H7 (cell line): ENCODE measurements at regions not wholly inside any gene's neighbourhood (a gene's known extent, or its start where the extent isn't known, plus 50 kb on each side); places are given as distances from the start of the nearest gene placed in this dataset.

Experiments used
- DNase-seq: peaks from one replicate; pipeline ENCODE4 v3.0.0; 2012
- H3K27me3 ChIP-seq: 2 replicates; pipeline ENCODE4 v1.6.0; 2011; ENCODE audit warnings: mild to moderate bottlenecking, low read length; ENCODE audit not compliant: control insufficient read depth, insufficient read depth
- H3K36me3 ChIP-seq: replicated peaks from 2 replicates; pipeline ENCODE4 v1.5.1; 2011; ENCODE audit warnings: low read length; ENCODE audit not compliant: control insufficient read depth, insufficient read depth
- H3K4me3 ChIP-seq: 2 replicates; pipeline ENCODE4 v1.5.1; 2011; ENCODE audit warnings: low read depth, mild to moderate bottlenecking, control low read depth, low read length, moderate library complexity; ENCODE audit not compliant: insufficient read depth

- H3K36me3 ChIP-seq, result no peaks in the 10 kb centered on the region
- H3K4me3 ChIP-seq, result no peak overlapping the region
- no peak for DNase-seq
- H3K27me3 ChIP-seq, result no peaks in the 10 kb centered on the region
These were observed 128.8 kb upstream of the SEM1 start for GRCh38 chr7:96838481-96838880.

DNA sequence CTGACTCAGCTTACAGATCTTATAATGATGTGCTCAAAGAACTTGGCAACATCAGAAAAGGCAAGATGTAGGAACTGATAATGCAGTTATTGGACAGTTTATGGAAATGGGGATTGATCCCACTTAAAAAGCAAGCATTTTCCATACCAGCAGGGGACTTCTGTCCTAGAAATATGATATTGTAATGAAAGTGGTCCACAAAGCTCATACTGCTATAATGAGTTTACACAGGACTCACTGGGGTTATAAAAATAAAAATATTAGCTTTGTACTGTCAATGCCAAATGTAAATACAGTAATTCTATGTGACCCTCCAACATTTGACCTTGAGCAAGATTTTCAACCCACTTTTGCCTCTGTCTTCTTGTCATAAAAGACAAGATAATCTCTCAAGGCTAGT is 145.5 kb upstream of the SEM1 start:
- Histone ChIP-seq H3K27me3 (no peaks in the 10 kb centered on the region), H3K36me3 (no peaks in the 10 kb centered on the region), H3K4me3 (no peak overlapping the region)
- DNase-seq, result no peak

DNA sequence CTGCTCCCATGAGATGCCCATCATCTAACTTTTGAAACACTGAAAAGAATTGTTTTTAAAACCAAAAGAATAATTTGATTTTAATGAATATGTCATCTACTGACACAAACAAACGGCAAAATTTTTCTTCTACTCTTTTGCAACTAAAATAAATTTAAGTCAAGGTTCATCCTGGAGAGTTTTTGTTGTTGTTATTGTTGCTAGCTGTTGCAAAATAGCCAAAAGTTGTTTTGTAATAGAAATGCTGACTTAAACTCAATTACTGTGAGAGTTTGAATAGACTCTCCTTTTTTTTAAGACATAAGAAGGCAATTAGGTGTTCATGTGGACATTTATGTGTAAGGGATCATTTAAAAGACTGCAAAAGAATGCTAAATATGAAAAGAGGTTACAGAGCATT is 146.0 kb upstream of the SEM1 start:
- Histone ChIP-seq H3K4me3 (no peak overlapping the region), H3K36me3 (no peaks in the 10 kb centered on the region), H3K27me3 (no peaks in the 10 kb centered on the region)
- no peak for DNase-seq

DNA sequence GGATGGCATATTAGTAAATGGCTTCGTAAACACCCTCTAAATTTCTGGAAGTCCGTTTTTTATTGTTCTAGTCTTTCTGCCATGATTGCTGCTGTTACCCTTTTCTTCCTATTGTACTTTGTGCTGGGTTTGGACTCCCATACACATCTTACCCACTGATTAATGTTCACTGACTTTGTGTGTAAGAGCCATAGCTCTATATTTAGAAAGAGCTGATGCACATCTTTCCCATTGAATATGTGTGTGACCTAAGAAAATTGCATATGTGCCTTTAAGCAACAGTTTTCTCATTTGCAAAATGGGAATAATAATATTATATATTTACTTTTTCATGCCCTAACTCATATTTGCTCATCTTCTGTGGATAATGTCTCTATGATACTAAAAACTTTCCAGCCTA is 135.8 kb upstream of the DLX6 start:
- H3K36me3 ChIP-seq, result no peaks in the 10 kb centered on the region
- no peak overlapping the region for H3K4me3 ChIP-seq
- H3K27me3 ChIP-seq, result no peaks in the 10 kb centered on the region
- no peak for DNase-seq

DNA sequence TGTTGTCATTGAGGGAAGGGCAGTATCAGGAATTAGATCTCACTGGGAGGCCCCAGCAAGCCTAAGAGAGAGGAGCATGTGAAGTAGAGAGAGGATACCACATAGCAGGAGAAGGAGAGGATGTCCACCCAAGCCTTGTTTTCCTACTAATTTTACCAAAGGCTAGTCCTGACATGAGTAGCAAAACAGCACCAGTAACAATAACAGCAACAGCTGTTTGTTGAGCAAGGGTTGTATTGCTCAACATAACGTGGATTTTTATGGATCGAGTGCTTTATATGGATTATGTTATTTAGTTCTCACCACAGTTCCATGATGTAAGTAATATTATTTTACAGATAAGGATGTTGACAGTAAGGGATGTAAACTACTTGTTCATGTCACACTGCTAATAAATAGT is 135.2 kb upstream of the DLX6 start:
- no peak for DNase-seq

GRCh38 chr7:96870934-96871333 is 134.4 kb upstream of the DLX6 start:
- H3K36me3 ChIP-seq, result no peaks in the 10 kb centered on the region
- no peak for DNase-seq
- H3K4me3 ChIP-seq, result no peak overlapping the region
- H3K27me3 ChIP-seq, result no peaks in the 10 kb centered on the region

More for the DNA sequence above, 135.2 kb upstream of the DLX6 start:
- no peaks in the 10 kb centered on the region for H3K36me3 ChIP-seq
- no peak overlapping the region for H3K4me3 ChIP-seq
- no peaks in the 10 kb centered on the region for H3K27me3 ChIP-seq

DNA sequence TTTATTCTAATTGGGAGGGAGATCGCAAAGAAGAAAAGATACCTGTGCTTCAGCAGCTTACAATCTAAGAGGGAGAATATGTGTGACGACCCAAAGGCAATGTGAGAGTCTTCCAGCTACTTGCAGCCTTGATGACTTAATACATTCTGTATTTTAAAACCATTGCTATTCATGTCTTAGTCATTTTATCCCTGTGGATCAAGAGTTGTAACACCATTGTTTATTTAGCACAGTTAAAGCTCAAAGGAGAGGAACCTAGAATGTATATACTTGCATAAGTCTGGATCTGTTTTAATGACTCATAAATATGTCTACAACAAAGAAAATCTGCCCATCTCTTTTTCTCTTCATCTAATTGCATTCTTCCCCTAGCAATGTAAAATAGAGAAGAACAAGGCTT is 117.9 kb upstream of the DLX6 start:
- no peaks in the 10 kb centered on the region for H3K27me3 ChIP-seq
- no peak for DNase-seq
- no peaks in the 10 kb centered on the region for H3K36me3 ChIP-seq
- no peak overlapping the region for H3K4me3 ChIP-seq

- H3K27me3 ChIP-seq, result no peaks in the 10 kb centered on the region
- no peaks in the 10 kb centered on the region for H3K36me3 ChIP-seq
- no peak overlapping the region for H3K4me3 ChIP-seq
- no peak for DNase-seq
These were observed 106.2 kb upstream of the DLX6 start for GRCh38 chr7:96899108-96899507.

DNA sequence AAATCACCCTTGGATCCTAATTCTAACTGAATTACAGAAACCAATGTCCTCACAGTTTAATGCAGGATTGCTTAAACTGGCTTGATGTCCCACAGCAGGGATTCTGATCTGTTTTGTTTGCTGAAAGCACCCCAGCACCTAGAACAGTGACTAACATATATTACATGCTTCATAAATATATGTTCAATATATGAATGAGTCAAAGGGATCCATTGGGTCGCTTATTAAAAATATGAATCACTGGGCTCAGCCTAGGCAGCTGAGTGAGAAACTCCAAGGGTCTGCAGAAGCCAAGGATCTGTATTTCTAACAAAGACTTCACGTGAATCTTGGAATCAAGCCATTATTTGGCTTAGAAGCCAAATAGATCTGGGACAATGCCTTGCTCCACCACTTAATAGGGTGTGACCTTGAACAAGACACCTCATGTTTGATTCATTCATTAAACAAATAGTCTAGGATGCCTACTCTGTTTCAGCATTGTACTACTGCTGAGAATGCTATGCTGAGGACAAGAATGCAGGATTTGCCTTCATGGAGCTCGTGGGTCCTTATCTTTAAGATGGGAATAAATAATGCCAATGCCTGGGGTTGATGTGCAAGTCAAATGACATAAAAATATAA is 103.4 kb upstream of the DLX6 start:
- DNase-seq, result no peak
- H3K36me3 ChIP-seq, result no peaks in the 10 kb centered on the region
- H3K4me3 ChIP-seq, result no peak overlapping the region
- no peaks in the 10 kb centered on the region for H3K27me3 ChIP-seq

DNA sequence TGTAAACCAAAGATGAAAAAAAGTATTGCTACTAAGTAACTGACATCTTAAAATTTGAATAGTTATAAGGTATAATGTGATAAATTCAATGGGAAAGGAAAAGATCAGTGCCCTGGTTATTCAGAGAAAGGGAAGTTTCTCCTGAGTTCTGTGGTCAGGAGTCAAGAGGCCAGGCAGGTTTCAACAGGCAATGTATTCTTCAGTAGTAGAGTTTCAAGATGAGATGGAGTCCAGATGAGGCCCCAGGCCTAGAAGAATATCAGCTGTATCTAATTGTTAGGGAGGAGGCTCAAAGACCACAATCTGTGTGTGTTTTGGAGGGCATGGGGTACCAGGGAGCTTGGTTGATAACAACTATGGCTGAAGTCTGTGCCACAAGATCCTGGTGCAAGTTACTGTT is 101.4 kb upstream of the DLX6 start:
- Histone ChIP-seq H3K27me3 (no peaks in the 10 kb centered on the region), H3K36me3 (no peaks in the 10 kb centered on the region), H3K4me3 (no peak overlapping the region)
- DNase-seq, result no peak

DNA sequence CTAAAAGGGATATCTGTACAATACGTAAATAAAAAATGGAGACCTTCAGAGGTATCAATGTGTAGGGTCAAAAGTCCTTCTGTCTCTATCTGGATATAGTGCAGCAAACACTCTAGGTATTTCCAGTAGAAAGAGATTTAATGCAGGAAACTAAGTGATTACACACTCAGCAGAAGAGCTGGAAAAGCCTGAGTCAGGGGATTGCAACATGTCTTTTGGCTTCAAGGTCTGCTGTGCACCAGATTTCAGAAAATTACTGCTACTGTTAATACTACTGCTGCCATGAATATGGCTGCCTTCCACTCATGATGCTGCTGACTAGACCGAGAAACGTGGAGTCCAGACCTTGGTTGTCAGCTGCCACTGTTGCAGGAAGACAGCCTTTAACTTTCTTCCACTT is 94.9 kb upstream of the DLX6 start:
- Histone ChIP-seq H3K27me3 (no peaks in the 10 kb centered on the region), H3K4me3 (no peak overlapping the region), H3K36me3 (no peaks in the 10 kb centered on the region)
- no peak for DNase-seq

GRCh38 chr7:96915029-96915428 is 90.3 kb upstream of the DLX6 start:
- H3K4me3 ChIP-seq, result no peak overlapping the region
- no peak for DNase-seq
- H3K36me3 ChIP-seq, result no peaks in the 10 kb centered on the region
- H3K27me3 ChIP-seq, result no peaks in the 10 kb centered on the region

DNA sequence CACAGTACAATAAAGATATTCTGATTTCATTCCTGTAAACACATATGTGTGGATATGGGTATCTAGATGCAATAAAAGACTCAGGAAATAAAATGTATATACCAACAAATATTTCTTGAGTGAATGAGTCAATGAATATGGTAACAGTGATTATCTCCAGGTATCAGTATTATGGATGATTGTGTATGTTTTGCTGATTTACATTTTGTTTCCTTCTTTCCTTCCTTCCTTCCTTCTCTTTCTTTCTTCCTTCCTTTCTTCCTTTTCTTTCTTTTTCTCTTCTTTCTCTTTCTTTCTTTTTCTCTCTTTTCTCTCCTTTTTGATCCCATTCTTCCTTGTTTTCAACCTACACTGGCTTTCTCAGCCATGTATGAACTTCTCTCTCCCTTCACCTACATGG is 85.3 kb upstream of the DLX6 start:
- Histone ChIP-seq H3K27me3 (no peaks in the 10 kb centered on the region), H3K4me3 (no peak overlapping the region), H3K36me3 (no peaks in the 10 kb centered on the region)
- DNase-seq, result no peak

DNA sequence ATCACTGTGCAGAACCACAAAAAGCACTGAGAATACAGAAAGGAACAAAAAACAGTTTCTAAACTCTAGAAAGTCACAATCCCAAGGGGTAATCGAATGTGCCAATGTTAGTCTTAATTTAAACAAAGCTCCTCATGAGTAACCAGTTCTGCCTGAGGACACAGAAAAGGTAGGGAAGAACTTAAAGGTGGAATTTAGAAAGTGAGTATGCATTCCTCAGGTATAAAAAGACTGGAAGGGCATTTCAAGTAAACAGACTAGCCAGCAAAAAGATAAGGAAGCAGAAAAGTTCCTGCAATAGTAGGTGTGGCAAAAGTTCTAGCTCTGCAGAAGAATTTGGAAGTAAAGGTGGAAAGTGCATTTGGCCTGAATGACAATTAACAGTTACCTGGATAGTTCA is 84.6 kb upstream of the DLX6 start:
- Histone ChIP-seq H3K36me3 (no peaks in the 10 kb centered on the region), H3K4me3 (no peak overlapping the region), H3K27me3 (no peaks in the 10 kb centered on the region)
- no peak for DNase-seq

DNA sequence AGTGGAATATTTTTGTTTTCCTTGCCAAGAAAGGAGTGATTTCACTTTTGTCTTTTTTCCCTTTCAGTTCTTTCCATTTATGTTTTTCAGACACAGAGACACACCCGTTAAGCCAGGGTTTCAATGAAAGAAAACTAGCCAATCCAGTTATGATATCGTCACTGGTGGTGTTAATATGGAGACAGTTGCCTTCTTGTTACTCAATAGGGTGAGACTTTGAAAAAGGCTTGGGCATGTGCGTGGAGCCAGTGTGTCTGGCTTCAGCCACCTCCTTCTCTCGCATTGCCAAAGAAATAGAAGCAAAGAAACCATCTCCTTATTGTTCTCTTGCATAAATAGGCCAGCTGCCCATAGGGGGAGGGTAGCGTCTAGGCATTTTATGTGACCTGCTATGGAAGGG is 84.1 kb upstream of the DLX6 start:
- DNase-seq, result no peak
- no peak overlapping the region for H3K4me3 ChIP-seq

GRCh38 chr7:96921771-96922170 is 83.6 kb upstream of the DLX6 start:
- no peak for DNase-seq
- H3K36me3 ChIP-seq, result no peaks in the 10 kb centered on the region
- H3K27me3 ChIP-seq, result no peaks in the 10 kb centered on the region
- H3K4me3 ChIP-seq, result no peak overlapping the region

More for the DNA sequence above, 84.1 kb upstream of the DLX6 start:
- H3K36me3 ChIP-seq, result no peaks in the 10 kb centered on the region
- no peaks in the 10 kb centered on the region for H3K27me3 ChIP-seq
